ENCODE measurements at regions not wholly inside any gene's neighbourhood (a gene's known extent, or its start where the extent isn't known, plus 50 kb on each side); places are given as distances from the start of the nearest gene placed in this dataset.

- DNase-seq: peak; percentile 56
Measured at GRCh38 chr21:32131960-32132359, 146.9 kb downstream of the MIS18A start.

- no peak for DNase-seq
Measured at GRCh38 chr21:32131164-32131563, 147.7 kb downstream of the MIS18A start.

- DNase-seq: no peak
Measured at GRCh38 chr21:32130031-32130891, 148.6 kb downstream of the MIS18A start.

- DNase-seq: no peak
Measured at GRCh38 chr21:32127081-32127480, 151.8 kb downstream of the MIS18A start.

- no peak for DNase-seq
Measured at GRCh38 chr21:32122082-32122481, 156.8 kb downstream of the MIS18A start.

- no peak for DNase-seq
Measured at GRCh38 chr21:32120230-32120629, 158.6 kb downstream of the MIS18A start.

GRCh38 chr21:32119811-32120210, 159.0 kb downstream of the MIS18A start:
- no peak for DNase-seq

- no peak for DNase-seq
Measured at GRCh38 chr21:32119389-32119788, 159.5 kb downstream of the MIS18A start.

- no peak for DNase-seq
Measured at GRCh38 chr21:32114419-32115035, 164.3 kb downstream of the MIS18A start.

- no peak for DNase-seq
Measured at GRCh38 chr21:32113486-32113885, 165.4 kb downstream of the MIS18A start.

- DNase-seq: no peak
Measured at GRCh38 chr21:32112195-32112594, 166.7 kb downstream of the MIS18A start.

- no peak for DNase-seq
Measured at GRCh38 chr21:32108566-32108965, 170.3 kb downstream of the MIS18A start.

GRCh38 chr21:32103361-32103760, 175.5 kb downstream of the MIS18A start:
- no peak for DNase-seq

GRCh38 chr21:32102426-32102825, 176.4 kb downstream of the MIS18A start:
- no peak for DNase-seq

GRCh38 chr21:32101277-32101676, 177.6 kb downstream of the MIS18A start:
- DNase-seq: no peak

- no peak for DNase-seq
Measured at GRCh38 chr21:32100423-32100822, 178.4 kb downstream of the MIS18A start.

GRCh38 chr21:32099812-32100416, 178.9 kb downstream of the MIS18A start:
- DNase-seq: no peak

GRCh38 chr21:32096411-32096810, 182.4 kb downstream of the MIS18A start:
- DNase-seq: peak; percentile 43

- DNase-seq: no peak
Measured at GRCh38 chr21:32094804-32095203, 184.0 kb downstream of the MIS18A start.

- DNase-seq: no peak
Measured at GRCh38 chr21:32093646-32094462, 185.0 kb downstream of the MIS18A start.

GRCh38 chr21:32090956-32091355, 187.9 kb downstream of the MIS18A start:
- DNase-seq: no peak

GRCh38 chr21:32089766-32090165, 189.1 kb downstream of the MIS18A start:
- DNase-seq: no peak

GRCh38 chr21:32088471-32088870, 190.4 kb downstream of the MIS18A start:
- DNase-seq: no peak

Data from OCI-M1 (cell line).